Esophagus squamous epithelium (tissue), 4 donors: ENCODE measurements at regions not wholly inside any gene's neighbourhood (a gene's known extent, or its start where the extent isn't known, plus 50 kb on each side); places are given as distances from the start of the nearest gene placed in this dataset.

Experiments used
- CTCF ChIP-seq, 6 experiments: fragments of 450-650 bp in 4 of 6; fragments of 200-600 bp in 2 of 6; sonication (generic) in 2 of 6; IDR thresholded peaks; one replicate each; pipeline ENCODE4 v1.5.1; 2016 to 2019; ENCODE audit warnings: antibody characterized with exemption in 6 of 6, mild to moderate bottlenecking in 4 of 6, moderate library complexity in 4 of 6
- POLR2A ChIP-seq, 4 donors: fragments of 450-650 bp; IDR thresholded peaks; one replicate each; pipeline ENCODE4 v1.6.1; 2017; ENCODE audit warnings: antibody characterized with exemption in 4 of 4, mild to moderate bottlenecking in 4 of 4, moderate library complexity in 3 of 4

GRCh38 chr13:106314417-106314816 lies 221.0 kb downstream of the EFNB2 start:
- TF ChIP-seq CTCF (IDR thresholded peaks at IDR 0.05) (no peak), POLR2A (IDR thresholded peaks at IDR 0.05) (no peak)
